ENCODE measurements at regions not wholly inside any gene's neighbourhood (a gene's known extent, or its start where the extent isn't known, plus 50 kb on each side); places are given as distances from the start of the nearest gene placed in this dataset.
A peak's percentile ranks its signal among the peaks of the same experiment; 100 is the strongest.

GRCh38 chr14:61925043-61925442 is 162.8 kb downstream of the SNAPC1 start:
- no peaks in the 10 kb centered on the region for H3K27me3 ChIP-seq (ENCODE audit: control insufficient read depth, insufficient read depth, low read length)
- no peak overlapping the region for H3K4me3 ChIP-seq (ENCODE audit: low read depth, low read length)
- DNase-seq (ENCODE audit: low read depth) = no peak
- POLR2A ChIA-PET = no interaction called here
- TF ChIP-seq, protein P1, sequence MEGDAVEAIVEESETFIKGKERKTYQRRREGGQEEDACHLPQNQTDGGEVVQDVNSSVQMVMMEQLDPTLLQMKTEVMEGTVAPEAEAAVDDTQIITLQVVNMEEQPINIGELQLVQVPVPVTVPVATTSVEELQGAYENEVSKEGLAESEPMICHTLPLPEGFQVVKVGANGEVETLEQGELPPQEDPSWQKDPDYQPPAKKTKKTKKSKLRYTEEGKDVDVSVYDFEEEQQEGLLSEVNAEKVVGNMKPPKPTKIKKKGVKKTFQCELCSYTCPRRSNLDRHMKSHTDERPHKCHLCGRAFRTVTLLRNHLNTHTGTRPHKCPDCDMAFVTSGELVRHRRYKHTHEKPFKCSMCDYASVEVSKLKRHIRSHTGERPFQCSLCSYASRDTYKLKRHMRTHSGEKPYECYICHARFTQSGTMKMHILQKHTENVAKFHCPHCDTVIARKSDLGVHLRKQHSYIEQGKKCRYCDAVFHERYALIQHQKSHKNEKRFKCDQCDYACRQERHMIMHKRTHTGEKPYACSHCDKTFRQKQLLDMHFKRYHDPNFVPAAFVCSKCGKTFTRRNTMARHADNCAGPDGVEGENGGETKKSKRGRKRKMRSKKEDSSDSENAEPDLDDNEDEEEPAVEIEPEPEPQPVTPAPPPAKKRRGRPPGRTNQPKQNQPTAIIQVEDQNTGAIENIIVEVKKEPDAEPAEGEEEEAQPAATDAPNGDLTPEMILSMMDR (IDR thresholded peaks at IDR 0.05; ENCODE audit: insufficient read depth, low read depth, low read length) = peak; percentile 48
- H3K36me3 ChIP-seq (ENCODE audit: control insufficient read depth, insufficient read depth, low read length) = no peaks in the 10 kb centered on the region
- CTCF ChIA-PET = interaction anchor here (0.5 to 5.5 kb wide), 14 partner anchors 9 to 254 kb away, joined by 3 to 94 read pairs (median 3); no protein-coding TSS in a partner anchor

DNA sequence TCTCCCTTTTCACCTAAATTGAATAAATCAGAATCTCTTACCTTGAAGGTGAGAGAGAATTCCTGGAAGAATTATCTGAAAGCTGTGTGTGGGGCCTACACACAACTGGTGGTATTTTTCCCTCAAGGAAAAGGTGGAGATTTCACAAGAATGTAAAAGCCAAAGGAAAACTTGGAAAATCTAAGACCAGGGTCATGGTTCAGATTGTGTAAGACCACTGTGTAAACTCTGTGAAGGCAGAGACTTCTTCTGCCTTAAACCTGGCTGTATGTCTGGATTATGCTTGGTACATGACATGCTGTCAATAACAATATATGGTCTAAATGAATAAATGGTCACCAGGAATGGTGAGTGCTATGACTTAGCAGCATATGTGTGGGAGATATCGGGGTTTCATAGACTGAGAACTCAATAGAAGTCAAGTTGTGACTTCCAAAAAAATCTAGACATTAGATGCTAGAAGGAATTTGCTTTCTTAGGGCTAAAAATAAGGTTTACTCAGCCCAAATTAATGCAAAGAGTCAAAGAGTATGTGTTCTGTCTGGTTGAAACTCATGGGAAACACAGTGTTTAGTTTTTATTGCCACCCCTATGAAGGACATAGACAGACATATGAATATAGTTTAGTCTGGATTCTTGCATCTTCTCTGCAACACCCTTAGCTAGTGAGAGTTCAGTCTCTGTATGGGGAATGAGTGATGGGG is 163.7 kb downstream of the SNAPC1 start:
- TF ChIP-seq, protein P1 (IDR thresholded peaks at IDR 0.05; ENCODE audit: insufficient read depth, low read depth, low read length) = no peak
- Histone ChIP-seq H3K36me3 (ENCODE audit: control insufficient read depth, insufficient read depth, low read length) (no peaks in the 10 kb centered on the region), H3K27me3 (ENCODE audit: control insufficient read depth, insufficient read depth, low read length) (no peaks in the 10 kb centered on the region), H3K4me3 (ENCODE audit: low read depth, low read length) (no peak overlapping the region)
- DNase-seq (ENCODE audit: low read depth) = no peak
- ChIA-PET CTCF (interaction anchor here (0.5 to 5.5 kb wide), 11 partner anchors 31 to 253 kb away, joined by 3 to 94 read pairs (median 3); no protein-coding TSS in a partner anchor), POLR2A (no interaction called here)

- no peak overlapping the region for H3K4me3 ChIP-seq (ENCODE audit: low read depth, low read length)
- POLR2A ChIA-PET = no interaction called here
- CTCF ChIA-PET = interaction anchor here (3.1 to 5.5 kb wide), 2 partner anchors 189 to 200 kb away, joined by 21 to 94 read pairs; no protein-coding TSS in a partner anchor
- TF ChIP-seq, protein P1 (IDR thresholded peaks at IDR 0.05; ENCODE audit: insufficient read depth, low read depth, low read length) = no peak
- H3K36me3 ChIP-seq (ENCODE audit: control insufficient read depth, insufficient read depth, low read length) = no peaks in the 10 kb centered on the region
- peak; percentile 59 for DNase-seq (ENCODE audit: low read depth)
- H3K27me3 ChIP-seq (ENCODE audit: control insufficient read depth, insufficient read depth, low read length) = no peaks in the 10 kb centered on the region
These were observed 164.8 kb downstream of the SNAPC1 start for GRCh38 chr14:61927060-61927459.

- ChIA-PET POLR2A (interaction anchor here (0.6 kb wide), 2 partner anchors 66 to 88 kb away, joined by 3 read pairs; no protein-coding TSS in a partner anchor), CTCF (interaction anchor here (1.3 to 5.5 kb wide), 3 partner anchors 35 to 199 kb away, joined by 3 to 94 read pairs (median 4); no protein-coding TSS in a partner anchor)
- H3K4me3 ChIP-seq (ENCODE audit: low read depth, low read length) = no peak overlapping the region
- no peaks in the 10 kb centered on the region for H3K27me3 ChIP-seq (ENCODE audit: control insufficient read depth, insufficient read depth, low read length)
- H3K36me3 ChIP-seq (ENCODE audit: control insufficient read depth, insufficient read depth, low read length) = no peaks in the 10 kb centered on the region
- TF ChIP-seq, protein P1 (IDR thresholded peaks at IDR 0.05; ENCODE audit: insufficient read depth, low read depth, low read length) = no peak
- DNase-seq (ENCODE audit: low read depth) = no peak
These were observed 165.3 kb downstream of the SNAPC1 start for GRCh38 chr14:61927520-61927919.

GRCh38 chr14:61928300-61928699 is 166.1 kb downstream of the SNAPC1 start:
- Histone ChIP-seq H3K36me3 (ENCODE audit: control insufficient read depth, insufficient read depth, low read length) (no peaks in the 10 kb centered on the region), H3K27me3 (ENCODE audit: control insufficient read depth, insufficient read depth, low read length) (no peaks in the 10 kb centered on the region), H3K4me3 (ENCODE audit: low read depth, low read length) (no peak overlapping the region)
- ChIA-PET CTCF (interaction anchor here (0.7 to 5.5 kb wide), 4 partner anchors 20 to 198 kb away, joined by 3 to 94 read pairs (median 4); no protein-coding TSS in a partner anchor), POLR2A (interaction anchor here (0.6 kb wide), 1 partner anchor 65 kb away, joined by 3 read pairs; no protein-coding TSS in a partner anchor)
- DNase-seq (ENCODE audit: low read depth) = no peak
- TF ChIP-seq, protein P1 (IDR thresholded peaks at IDR 0.05; ENCODE audit: insufficient read depth, low read depth, low read length) = no peak

Data from BJ (cell line).